ENCODE measurements at regions not wholly inside any gene's neighbourhood (a gene's known extent, or its start where the extent isn't known, plus 50 kb on each side); places are given as distances from the start of the nearest gene placed in this dataset.

GRCh38 chr13:103406967-103407366 lies 340.8 kb upstream of the SLC10A2 start:
- H3K9me3 Mint-ChIP-seq, result peaks cover 5% of the 10 kb centered on the region
- H3K4me3 Mint-ChIP-seq, result no peak overlapping the region
- no peak for DNase-seq (ENCODE audit: low spot score in 2 of 2, unreplicated experiment in 2 of 2)
- peaks cover 1% of the 10 kb centered on the region for H3K27me3 Mint-ChIP-seq (ENCODE audit: low read depth)
- H3K4me1 Mint-ChIP-seq, result peaks cover 7% of the 10 kb centered on the region
- no peaks in the 10 kb centered on the region for H3K36me3 Mint-ChIP-seq
- TF ChIP-seq, protein P1, sequence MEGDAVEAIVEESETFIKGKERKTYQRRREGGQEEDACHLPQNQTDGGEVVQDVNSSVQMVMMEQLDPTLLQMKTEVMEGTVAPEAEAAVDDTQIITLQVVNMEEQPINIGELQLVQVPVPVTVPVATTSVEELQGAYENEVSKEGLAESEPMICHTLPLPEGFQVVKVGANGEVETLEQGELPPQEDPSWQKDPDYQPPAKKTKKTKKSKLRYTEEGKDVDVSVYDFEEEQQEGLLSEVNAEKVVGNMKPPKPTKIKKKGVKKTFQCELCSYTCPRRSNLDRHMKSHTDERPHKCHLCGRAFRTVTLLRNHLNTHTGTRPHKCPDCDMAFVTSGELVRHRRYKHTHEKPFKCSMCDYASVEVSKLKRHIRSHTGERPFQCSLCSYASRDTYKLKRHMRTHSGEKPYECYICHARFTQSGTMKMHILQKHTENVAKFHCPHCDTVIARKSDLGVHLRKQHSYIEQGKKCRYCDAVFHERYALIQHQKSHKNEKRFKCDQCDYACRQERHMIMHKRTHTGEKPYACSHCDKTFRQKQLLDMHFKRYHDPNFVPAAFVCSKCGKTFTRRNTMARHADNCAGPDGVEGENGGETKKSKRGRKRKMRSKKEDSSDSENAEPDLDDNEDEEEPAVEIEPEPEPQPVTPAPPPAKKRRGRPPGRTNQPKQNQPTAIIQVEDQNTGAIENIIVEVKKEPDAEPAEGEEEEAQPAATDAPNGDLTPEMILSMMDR (IDR thresholded peaks at IDR 0.05; ENCODE audit: unreplicated experiment), result no peak
- no peak overlapping the region for H3K27ac Mint-ChIP-seq

DNA sequence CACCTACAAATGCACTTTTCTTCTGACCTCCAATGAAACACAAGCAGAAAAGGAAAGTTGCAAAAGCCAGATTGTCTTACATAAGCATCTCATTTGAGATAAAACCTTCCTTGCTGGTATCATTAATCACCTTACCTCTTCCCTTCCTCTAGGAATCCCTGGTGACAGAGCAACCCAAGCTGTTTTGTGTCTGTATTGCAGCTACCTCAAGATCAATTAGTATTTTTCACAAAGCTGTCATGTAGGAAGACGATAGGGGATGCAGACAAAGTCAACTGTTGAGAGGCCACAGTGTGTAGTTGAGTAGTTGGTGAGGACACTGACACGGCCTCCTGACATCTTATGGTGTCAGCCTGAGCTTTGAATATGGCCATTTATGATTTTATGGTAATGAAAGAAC lies 339.1 kb upstream of the SLC10A2 start:
- Mint-ChIP-seq H3K36me3 (peaks cover 3% of the 10 kb centered on the region), H3K27me3 (ENCODE audit: low read depth) (peaks cover 1% of the 10 kb centered on the region), H3K9me3 (peaks cover 12% of the 10 kb centered on the region), H3K27ac (no peak overlapping the region), H3K4me1 (peaks cover 7% of the 10 kb centered on the region), H3K4me3 (no peak overlapping the region)
- TF ChIP-seq, protein P1 (IDR thresholded peaks at IDR 0.05; ENCODE audit: unreplicated experiment), result no peak
- no peak for DNase-seq (ENCODE audit: low spot score in 2 of 2, unreplicated experiment in 2 of 2)

GRCh38 chr13:103403814-103404213 lies 337.6 kb upstream of the SLC10A2 start:
- TF ChIP-seq, protein P1 (IDR thresholded peaks at IDR 0.05; ENCODE audit: unreplicated experiment), result no peak
- peaks cover 17% of the 10 kb centered on the region for H3K9me3 Mint-ChIP-seq
- no peak overlapping the region for H3K4me3 Mint-ChIP-seq
- peaks cover 3% of the 10 kb centered on the region for H3K36me3 Mint-ChIP-seq
- H3K27ac Mint-ChIP-seq, result no peak overlapping the region
- H3K27me3 Mint-ChIP-seq (ENCODE audit: low read depth), result no peaks in the 10 kb centered on the region
- peaks cover 7% of the 10 kb centered on the region for H3K4me1 Mint-ChIP-seq
- DNase-seq (ENCODE audit: low spot score in 2 of 2, unreplicated experiment in 2 of 2), result no peak

DNA sequence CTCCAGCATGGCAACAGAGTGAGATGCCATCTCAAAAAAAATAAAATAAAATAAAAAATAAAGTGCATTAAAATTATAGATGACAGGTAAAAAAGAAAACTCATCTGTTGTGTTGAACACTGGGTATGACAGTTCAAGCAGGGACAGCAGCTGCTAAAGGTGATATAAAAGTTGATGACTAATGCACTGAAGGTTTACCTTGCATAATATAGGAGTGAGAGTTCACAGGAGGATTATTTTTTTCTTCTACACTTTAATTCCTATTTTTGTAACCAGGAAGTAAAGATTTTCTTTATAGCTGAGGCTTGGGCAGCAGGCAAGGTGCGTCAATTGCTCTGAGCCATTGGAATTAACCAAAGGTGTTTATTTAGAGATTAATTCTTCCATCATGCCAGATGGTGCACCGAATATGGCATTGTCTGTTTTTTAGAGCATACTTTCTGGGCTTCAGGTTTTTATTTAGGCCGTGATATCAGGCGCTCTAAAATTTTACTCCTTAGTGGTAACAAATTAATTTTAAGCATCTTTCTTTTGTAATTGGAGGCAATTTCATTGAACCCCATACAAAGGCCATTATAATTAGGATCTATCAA lies 337.0 kb upstream of the SLC10A2 start:
- Mint-ChIP-seq H3K4me3 (no peak overlapping the region), H3K27me3 (ENCODE audit: low read depth) (no peaks in the 10 kb centered on the region), H3K9me3 (peaks cover 18% of the 10 kb centered on the region), H3K36me3 (peaks cover 3% of the 10 kb centered on the region), H3K4me1 (peaks cover 7% of the 10 kb centered on the region), H3K27ac (no peak overlapping the region)
- TF ChIP-seq, protein P1 (IDR thresholded peaks at IDR 0.05; ENCODE audit: unreplicated experiment), result no peak
- DNase-seq (ENCODE audit: low spot score in 2 of 2, unreplicated experiment in 2 of 2), result no peak

- Mint-ChIP-seq H3K27me3 (ENCODE audit: low read depth) (no peaks in the 10 kb centered on the region), H3K4me1 (no peaks in the 10 kb centered on the region), H3K4me3 (no peak overlapping the region), H3K27ac (no peak overlapping the region), H3K9me3 (peaks cover 12% of the 10 kb centered on the region), H3K36me3 (no peaks in the 10 kb centered on the region)
- DNase-seq (ENCODE audit: low spot score in 2 of 2, unreplicated experiment in 2 of 2), result no peak
- TF ChIP-seq, protein P1 (IDR thresholded peaks at IDR 0.05; ENCODE audit: unreplicated experiment), result no peak
Measured at GRCh38 chr13:103395139-103395538, 328.9 kb upstream of the SLC10A2 start.

- Mint-ChIP-seq H3K9me3 (peaks cover 10% of the 10 kb centered on the region), H3K36me3 (no peaks in the 10 kb centered on the region), H3K27me3 (ENCODE audit: low read depth) (no peaks in the 10 kb centered on the region), H3K27ac (no peak overlapping the region), H3K4me1 (no peaks in the 10 kb centered on the region), H3K4me3 (no peak overlapping the region)
- TF ChIP-seq, protein P1 (IDR thresholded peaks at IDR 0.05; ENCODE audit: unreplicated experiment), result no peak
- DNase-seq (ENCODE audit: low spot score in 2 of 2, unreplicated experiment in 2 of 2), result no peak
Measured at GRCh38 chr13:103394618-103395017, 328.4 kb upstream of the SLC10A2 start.
